HL-60 (cell line): ENCODE measurements at regions not wholly inside any gene's neighbourhood (a gene's known extent, or its start where the extent isn't known, plus 50 kb on each side); places are given as distances from the start of the nearest gene placed in this dataset.

Experiments
- CTCF ChIP-seq: IDR thresholded peaks from one replicate; pipeline ENCODE4 v1.5.1; 2011; ENCODE audit warnings: low read length, control low read depth, inconsistent platforms; ENCODE audit not compliant: insufficient read depth
- POLR2AphosphoS5 ChIP-seq: IDR thresholded peaks from 2 replicates; pipeline ENCODE4 v1.6.1; 2012; ENCODE audit warnings: low read depth
- REST ChIP-seq: IDR thresholded peaks from 2 replicates; pipeline ENCODE4 v1.6.1; 2012; ENCODE audit warnings: low read depth; ENCODE audit not compliant: insufficient replicate concordance
- SPI1 ChIP-seq: IDR thresholded peaks from 2 replicates; pipeline ENCODE4 v1.6.1; 2012; ENCODE audit warnings: low read depth, mild to moderate bottlenecking, borderline replicate concordance

- no peak for TF ChIP-seq CTCF
- no peak for TF ChIP-seq POLR2AphosphoS5
- no peak for TF ChIP-seq REST
- no peak for TF ChIP-seq SPI1
These were observed 92.1 kb upstream of the SMYD2 start for GRCh38 chr1:214188835-214189234.
